ENCODE measurements at regions not wholly inside any gene's neighbourhood (a gene's known extent, or its start where the extent isn't known, plus 50 kb on each side); places are given as distances from the start of the nearest gene placed in this dataset.

DNA sequence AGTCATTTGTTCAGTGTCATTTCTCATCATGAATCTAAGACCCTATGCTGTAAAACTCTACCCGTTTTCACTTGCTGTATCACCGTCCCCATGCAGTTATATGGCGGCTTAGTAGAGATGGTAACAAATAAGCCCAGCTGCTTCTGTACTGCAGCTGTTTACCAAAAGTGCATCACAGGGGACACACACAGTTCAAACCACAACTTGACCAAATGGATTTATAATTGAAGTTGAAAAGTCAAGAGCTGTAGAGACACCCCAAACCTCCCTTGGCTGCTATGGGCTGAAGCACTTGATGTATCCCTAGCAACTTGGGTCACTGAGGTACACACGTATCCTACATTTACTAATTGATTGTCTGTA, 219.0 kb upstream of the FGF13 start:
- intact Hi-C loops (cut with DNase I; ENCODE audit: low total_unique reads): no loop called here
- Histone ChIP-seq H3K4me1 (no peaks in the 10 kb centered on the region), H3K27me3 (no peaks in the 10 kb centered on the region), H3K27ac (no peak overlapping the region), H3K9me3 (no peaks in the 10 kb centered on the region), H3K36me3 (no peaks in the 10 kb centered on the region), H3K4me3 (no peak overlapping the region)
- DNase-seq: no peak
- TF ChIP-seq POLR2A (IDR thresholded peaks at IDR 0.05): no peak
- TF ChIP-seq, protein P1, sequence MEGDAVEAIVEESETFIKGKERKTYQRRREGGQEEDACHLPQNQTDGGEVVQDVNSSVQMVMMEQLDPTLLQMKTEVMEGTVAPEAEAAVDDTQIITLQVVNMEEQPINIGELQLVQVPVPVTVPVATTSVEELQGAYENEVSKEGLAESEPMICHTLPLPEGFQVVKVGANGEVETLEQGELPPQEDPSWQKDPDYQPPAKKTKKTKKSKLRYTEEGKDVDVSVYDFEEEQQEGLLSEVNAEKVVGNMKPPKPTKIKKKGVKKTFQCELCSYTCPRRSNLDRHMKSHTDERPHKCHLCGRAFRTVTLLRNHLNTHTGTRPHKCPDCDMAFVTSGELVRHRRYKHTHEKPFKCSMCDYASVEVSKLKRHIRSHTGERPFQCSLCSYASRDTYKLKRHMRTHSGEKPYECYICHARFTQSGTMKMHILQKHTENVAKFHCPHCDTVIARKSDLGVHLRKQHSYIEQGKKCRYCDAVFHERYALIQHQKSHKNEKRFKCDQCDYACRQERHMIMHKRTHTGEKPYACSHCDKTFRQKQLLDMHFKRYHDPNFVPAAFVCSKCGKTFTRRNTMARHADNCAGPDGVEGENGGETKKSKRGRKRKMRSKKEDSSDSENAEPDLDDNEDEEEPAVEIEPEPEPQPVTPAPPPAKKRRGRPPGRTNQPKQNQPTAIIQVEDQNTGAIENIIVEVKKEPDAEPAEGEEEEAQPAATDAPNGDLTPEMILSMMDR (IDR thresholded peaks at IDR 0.05): no peak

DNA sequence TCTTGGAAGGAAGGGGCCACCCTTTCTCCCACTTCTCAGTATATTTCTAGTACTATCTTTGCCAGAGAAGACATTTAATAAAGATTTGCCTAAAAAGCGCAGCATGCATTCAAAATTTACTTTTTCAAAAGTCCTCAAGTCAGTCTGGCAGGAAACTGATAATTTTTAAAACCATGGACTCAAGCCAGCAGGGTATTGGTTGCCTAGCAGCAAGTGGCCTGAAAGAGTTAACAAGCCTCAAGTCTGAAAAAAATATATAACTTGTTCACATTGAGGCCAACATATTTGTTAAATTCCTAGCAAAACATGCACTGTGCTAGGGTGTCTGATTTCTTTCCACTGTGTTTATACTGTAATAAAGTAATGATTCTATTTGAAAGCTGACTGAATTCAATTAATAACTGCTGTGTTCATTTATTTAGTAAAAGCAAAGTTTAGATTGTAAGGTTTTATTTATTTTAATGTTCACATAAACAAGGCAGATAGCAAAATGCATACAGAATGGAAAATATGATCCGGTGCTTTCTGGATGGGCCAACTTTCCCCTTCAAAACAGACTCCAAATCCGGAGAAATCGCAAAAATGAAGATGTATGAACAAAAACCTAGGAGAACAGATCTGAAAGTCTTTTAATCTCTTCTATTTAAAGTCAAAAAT, 218.5 kb upstream of the FGF13 start:
- TF ChIP-seq, protein P1 (IDR thresholded peaks at IDR 0.05): no peak
- TF ChIP-seq POLR2A (IDR thresholded peaks at IDR 0.05): no peak

DNA sequence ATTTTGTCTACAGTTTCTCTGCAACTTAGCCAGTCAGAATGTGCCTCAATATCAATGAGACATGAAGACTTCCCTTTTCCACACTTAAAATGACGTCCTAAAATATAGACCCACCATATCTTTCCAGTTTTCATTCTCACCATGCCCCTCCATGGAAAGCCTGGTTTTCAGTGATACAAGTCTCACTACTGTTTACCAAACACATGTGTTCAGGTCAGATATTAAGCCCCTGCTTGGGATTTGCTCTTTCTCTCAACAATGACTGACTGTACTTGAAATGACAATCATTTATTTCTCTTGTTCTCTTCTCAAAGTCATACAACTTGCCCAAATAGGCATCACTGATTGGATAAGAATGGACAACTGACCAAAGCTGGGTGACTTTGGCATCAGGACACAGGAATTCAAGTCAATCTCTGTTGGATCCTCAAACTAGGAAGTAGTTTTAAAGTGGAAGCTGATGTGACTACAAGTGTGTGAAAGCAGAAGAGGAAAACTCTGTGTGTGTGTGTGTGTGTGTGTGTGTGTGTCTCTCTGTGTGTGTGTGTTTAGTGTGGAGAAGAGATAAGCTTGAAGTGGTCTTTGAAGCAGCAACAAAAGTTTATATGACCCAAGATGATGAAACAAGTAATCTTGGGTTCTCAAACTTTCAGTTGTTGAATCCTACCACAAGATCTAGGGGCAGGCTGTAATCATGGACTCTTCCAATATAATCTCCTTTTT, 217.4 kb upstream of the FGF13 start:
- H3K27ac ChIP-seq: no peak overlapping the region
- no peak for DNase-seq
- TF ChIP-seq POLR2A (IDR thresholded peaks at IDR 0.05): no peak
- TF ChIP-seq, protein P1 (IDR thresholded peaks at IDR 0.05): no peak

More for the DNA sequence above, 218.5 kb upstream of the FGF13 start:
- Histone ChIP-seq H3K4me1 (no peaks in the 10 kb centered on the region), H3K27me3 (no peaks in the 10 kb centered on the region), H3K27ac (no peak overlapping the region), H3K9me3 (no peaks in the 10 kb centered on the region), H3K36me3 (no peaks in the 10 kb centered on the region), H3K4me3 (no peak overlapping the region)
- no peak for DNase-seq
- intact Hi-C loops (cut with DNase I; ENCODE audit: low total_unique reads): no loop called here

DNA sequence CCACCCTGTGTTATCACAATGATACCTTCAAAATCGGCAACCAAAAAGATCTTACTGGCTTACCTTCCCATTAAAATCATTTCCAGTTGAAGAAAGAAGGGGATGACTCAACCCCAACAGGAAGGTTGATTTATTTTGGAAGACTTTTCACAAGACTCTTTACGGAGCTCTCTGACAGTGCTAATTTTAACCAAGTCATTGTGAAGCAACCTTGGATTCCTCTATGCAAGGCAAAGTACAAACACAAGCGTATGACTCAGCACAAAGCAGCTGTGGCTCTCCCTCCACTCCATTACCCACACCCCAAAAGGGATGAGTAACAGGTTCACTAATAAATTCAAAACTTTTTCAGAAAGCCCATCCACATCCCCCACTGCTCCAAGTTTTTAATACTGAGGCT, 213.8 kb upstream of the FGF13 start:
- no peak for DNase-seq

More for the DNA sequence above, 217.4 kb upstream of the FGF13 start:
- Histone ChIP-seq H3K27me3 (no peaks in the 10 kb centered on the region), H3K36me3 (no peaks in the 10 kb centered on the region), H3K4me3 (no peak overlapping the region), H3K9me3 (no peaks in the 10 kb centered on the region), H3K4me1 (no peaks in the 10 kb centered on the region)
- intact Hi-C loops (cut with DNase I; ENCODE audit: low total_unique reads): no loop called here

DNA sequence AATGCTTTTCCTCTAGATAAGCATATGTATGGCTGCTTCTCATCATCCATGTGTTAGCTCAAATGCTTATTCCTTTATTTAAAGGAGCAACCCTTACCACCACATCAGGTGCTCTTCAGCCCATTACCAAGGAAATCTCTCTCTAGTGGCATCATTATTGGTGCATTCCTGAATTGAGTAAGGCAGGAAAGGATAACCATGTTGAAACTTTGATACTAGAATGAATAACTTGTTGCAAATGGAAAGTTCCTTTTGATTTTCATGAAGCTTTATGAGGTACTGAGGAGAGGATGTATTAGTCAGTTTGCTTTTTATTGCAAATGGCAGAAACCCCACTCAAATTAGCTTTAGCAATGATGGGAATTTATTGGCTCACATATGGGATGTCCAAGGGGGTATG, 212.3 kb upstream of the FGF13 start:
- intact Hi-C loops (cut with DNase I; ENCODE audit: low total_unique reads): no loop called here
- DNase-seq: no peak
- H3K9me3 ChIP-seq: no peaks in the 10 kb centered on the region
- no peaks in the 10 kb centered on the region for H3K4me1 ChIP-seq
- no peak overlapping the region for H3K4me3 ChIP-seq
- TF ChIP-seq POLR2A (IDR thresholded peaks at IDR 0.05): no peak
- TF ChIP-seq, protein P1 (IDR thresholded peaks at IDR 0.05): no peak
- H3K27me3 ChIP-seq: no peaks in the 10 kb centered on the region
- H3K36me3 ChIP-seq: no peaks in the 10 kb centered on the region
- H3K27ac ChIP-seq: no peak overlapping the region

More for the DNA sequence above, 213.8 kb upstream of the FGF13 start:
- Histone ChIP-seq H3K27me3 (no peaks in the 10 kb centered on the region), H3K27ac (no peak overlapping the region), H3K9me3 (no peaks in the 10 kb centered on the region), H3K4me1 (no peaks in the 10 kb centered on the region), H3K4me3 (no peak overlapping the region), H3K36me3 (no peaks in the 10 kb centered on the region)
- no peak for TF ChIP-seq POLR2A (IDR thresholded peaks at IDR 0.05)
- TF ChIP-seq, protein P1 (IDR thresholded peaks at IDR 0.05): no peak
- intact Hi-C loops (cut with DNase I; ENCODE audit: low total_unique reads): no loop called here
